Fibroblast of the aortic adventitia (primary cell): ENCODE measurements at regions not wholly inside any gene's neighbourhood (a gene's known extent, or its start where the extent isn't known, plus 50 kb on each side); places are given as distances from the start of the nearest gene placed in this dataset.

ENCODE experiments used
- DNase-seq: peaks from one replicate; pipeline ENCODE4 v3.0.0-alpha.2; 2010; ENCODE audit warnings: low read depth
- H3K4me3 ChIP-seq: 2 replicates; pipeline ENCODE4 v1.5.1; 2011; ENCODE audit warnings: low read depth, mild to moderate bottlenecking, control low read depth, low read length, moderate library complexity
- CTCF ChIP-seq: IDR thresholded peaks from 2 replicates; pipeline ENCODE4 v1.5.1; 2011; ENCODE audit warnings: mild to moderate bottlenecking, low read length, control low read depth, inconsistent platforms; ENCODE audit not compliant: insufficient read depth

- H3K4me3 ChIP-seq = no peak overlapping the region
- no peak for TF ChIP-seq CTCF
- DNase-seq = no peak
These were observed 298.4 kb upstream of the IRX4 start for GRCh38 chr5:2181149-2181548.

- H3K4me3 ChIP-seq = no peak overlapping the region
- TF ChIP-seq CTCF = no peak
These were observed 297.7 kb upstream of the IRX4 start for GRCh38 chr5:2180456-2180855.

GRCh38 chr5:2179861-2180260, 297.1 kb upstream of the IRX4 start:
- no peak for TF ChIP-seq CTCF
- H3K4me3 ChIP-seq = no peak overlapping the region
- no peak for DNase-seq

More at GRCh38 chr5:2180456-2180855, 297.7 kb upstream of the IRX4 start:
- no peak for DNase-seq

- no peak for TF ChIP-seq CTCF
- DNase-seq = no peak
- H3K4me3 ChIP-seq = no peak overlapping the region
These were observed 295.8 kb upstream of the IRX4 start for GRCh38 chr5:2178528-2178927.

GRCh38 chr5:2178071-2178477, 295.3 kb upstream of the IRX4 start:
- H3K4me3 ChIP-seq = no peak overlapping the region
- TF ChIP-seq CTCF = no peak
- no peak for DNase-seq

- no peak for TF ChIP-seq CTCF
- no peak for DNase-seq
- H3K4me3 ChIP-seq = no peak overlapping the region
These were observed 294.5 kb upstream of the IRX4 start for GRCh38 chr5:2177244-2177643.

- no peak for DNase-seq
- TF ChIP-seq CTCF = no peak
- no peak overlapping the region for H3K4me3 ChIP-seq
These were observed 293.9 kb upstream of the IRX4 start for GRCh38 chr5:2176581-2176980.
